K562 (cell line): ENCODE measurements at regions not wholly inside any gene's neighbourhood (a gene's known extent, or its start where the extent isn't known, plus 50 kb on each side); places are given as distances from the start of the nearest gene placed in this dataset.

Experiments
- ATAC-seq: fragments of 200-7000 bp; cut with Tn5 transposase; 3 replicates; pipeline ENCODE4 v1.9.1; 2020; ENCODE audit warnings: moderate library complexity
- BruUV-seq: library from RNA; stranded (reverse); fragments of 400-500 nt; replicated peaks from 2 replicates; lab custom pipeline; 2021; lab: Mats Ljungman, UMichigan
- CTCF ChIA-PET: fragments of 300-600 bp; formaldehyde crosslinking; extraction: SDS; loops from one replicate; lab custom pipeline; 2021; ENCODE audit warnings: low intra/inter-chr PET ratio; lab: Yijun Ruan, JAX
- POLR2A ChIA-PET: fragments of 300-600, 350-650 bp; sonication (Branson Sonifier 250); formaldehyde crosslinking; extraction: SDS; loops from one replicate; lab custom pipeline; 2021; ENCODE audit warnings: antibody characterized with exemption, inconsistent platforms; lab: Yijun Ruan, JAX
- DNase-seq, 4 experiments: peaks; one replicate each; pipeline versions ENCODE4 v3.0.0 to v3.0.0-alpha.2; 2011 to 2018; ENCODE audit warnings: low spot score in 3 of 4, mixed read lengths in 3 of 4; ENCODE audit errors: extremely low read depth in 1 of 4
- FAIRE-seq: peaks from 2 replicates; lab custom pipeline; 2011; peaks lifted over from hg19 to GRCh38; lab: Jason Lieb, UNC
- H2AFZ ChIP-seq: 2 replicates; pipeline ENCODE4 v1.6.0; 2011; ENCODE audit warnings: low read depth, low read length, control low read depth, inconsistent platforms
- H3K27ac ChIP-seq: fragments of 200-600 bp; 3 replicates; pipeline ENCODE4 v1.8.0; 2011; ENCODE audit warnings: low read depth, mild to moderate bottlenecking, control low read depth, inconsistent platforms, low read length, moderate library complexity, mixed read lengths; ENCODE audit errors: extremely low read depth
- H3K27me3 ChIP-seq, 2 experiments: fragments of 300-600 bp in 1 of 2; 2 replicates in 1 of 2; 3 replicates in 1 of 2; pipeline versions ENCODE4 v1.6.0 to v1.8.0; 2011; ENCODE audit warnings: inconsistent platforms in 2 of 2, low read length in 2 of 2, mild to moderate bottlenecking in 1 of 2, mixed read lengths in 1 of 2, moderate library complexity in 1 of 2; ENCODE audit not compliant: control insufficient read depth in 2 of 2, insufficient read depth in 2 of 2
- H3K36me3 ChIP-seq: fragments of 300-600 bp; 3 replicates; pipeline ENCODE4 v1.8.0; 2011; ENCODE audit warnings: mild to moderate bottlenecking, low read length, inconsistent platforms; ENCODE audit not compliant: control insufficient read depth, insufficient read depth
- H3K4me1 ChIP-seq, 2 experiments: fragments of 200-600 bp in 1 of 2; replicated peaks in 1 of 2; 2 replicates in 1 of 2; 3 replicates in 1 of 2; pipeline versions ENCODE4 v1.5.1 to v1.8.0; 2011; ENCODE audit warnings: inconsistent platforms in 2 of 2, low read length in 2 of 2, mild to moderate bottlenecking in 1 of 2, mixed read lengths in 1 of 2, moderate library complexity in 1 of 2; ENCODE audit not compliant: control insufficient read depth in 2 of 2, insufficient read depth in 2 of 2
- H3K4me2 ChIP-seq: 2 replicates; pipeline ENCODE4 v1.6.1; 2011; ENCODE audit warnings: low read length, control low read depth, inconsistent platforms, mixed read lengths; ENCODE audit not compliant: insufficient read depth
- H3K4me3 ChIP-seq: fragments of 200-600 bp; sonication (generic), shearing (Covaris generic); 2 replicates; pipeline ENCODE4 v1.5.1; 2016; ENCODE audit warnings: control low read depth, inconsistent platforms
- H3K79me2 ChIP-seq: fragments of 200-600 bp; 3 replicates; pipeline ENCODE4 v1.8.0; 2011; ENCODE audit warnings: low read length, inconsistent platforms; ENCODE audit not compliant: control insufficient read depth, insufficient read depth
- H3K9ac ChIP-seq, 2 experiments: 2 replicates each; pipeline versions ENCODE4 v1.6.0 to v1.6.1; 2011; ENCODE audit warnings: low read depth in 2 of 2, low read length in 2 of 2, control low read depth in 1 of 2, inconsistent platforms in 1 of 2, mild to moderate bottlenecking in 1 of 2, mixed read lengths in 1 of 2; ENCODE audit not compliant: insufficient read depth in 1 of 2
- H3K9me1 ChIP-seq: one replicate; pipeline ENCODE4 v1.6.0; 2011; ENCODE audit warnings: inconsistent platforms, mild to moderate bottlenecking, low read length, moderate library complexity; ENCODE audit not compliant: control insufficient read depth, insufficient read depth
- H3K9me3 ChIP-seq: replicated peaks from 2 replicates; pipeline ENCODE4 v1.5.1; 2011; ENCODE audit warnings: low read depth, low read length, inconsistent platforms; ENCODE audit not compliant: control insufficient read depth, insufficient read depth
- H4K20me1 ChIP-seq: replicated peaks from 2 replicates; pipeline ENCODE4 v1.6.1; 2011; ENCODE audit warnings: low read length, inconsistent platforms, mixed read lengths; ENCODE audit not compliant: control insufficient read depth, insufficient read depth
- BCL6 ChIP-seq: fragments of 250-450 bp; sonication (Bioruptor Pico); IDR thresholded peaks from 2 replicates; pipeline ENCODE4 v1.4.0; 2020
- BCOR ChIP-seq: fragments of 450-650 bp; IDR thresholded peaks from 2 replicates; pipeline ENCODE4 v1.6.1; 2016
- DNMT1 ChIP-seq: fragments of 450-650 bp; IDR thresholded peaks from 2 replicates; pipeline ENCODE4 v1.6.1; 2016; ENCODE audit warnings: antibody characterized with exemption, mild to moderate bottlenecking
- KDM4B ChIP-seq, 2 experiments: fragments of 450-650 bp in 1 of 2; sonication (generic) in 1 of 2; IDR thresholded peaks; 2 replicates each; pipeline ENCODE4 v1.6.1; 2016 to 2017; ENCODE audit warnings: borderline replicate concordance in 2 of 2, antibody characterized with exemption in 1 of 2, low read depth in 1 of 2, mild to moderate bottlenecking in 1 of 2
- MAFF ChIP-seq: IDR thresholded peaks from 2 replicates; pipeline ENCODE4 v1.6.1; 2012; ENCODE audit warnings: low read length, improper control_type of control experiment
- MAFK ChIP-seq: IDR thresholded peaks from 2 replicates; pipeline ENCODE4 v1.6.1; 2011; ENCODE audit warnings: low read length, improper control_type of control experiment
- U2AF1 ChIP-seq: fragments of 200-400 bp; formaldehyde crosslinking; optimal IDR thresholded peaks from 2 replicates; pipeline ENCODE3; 2017; ENCODE audit warnings: mild to moderate bottlenecking, low read depth, low read length, moderate library complexity
- ZNF316 ChIP-seq: fragments of 450-650 bp; IDR thresholded peaks from 2 replicates; pipeline ENCODE4 v1.6.1; 2016
- ZNF398 ChIP-seq: fragments of 250-450 bp; sonication (Bioruptor Pico); IDR thresholded peaks from 2 replicates; pipeline ENCODE4 v1.8.0; 2021; ENCODE audit warnings: moderate library complexity, mild to moderate bottlenecking, inconsistent platforms
- ZNF639 ChIP-seq, 2 experiments: fragments of 200-800 bp in 1 of 2; sonication (Bioruptor generic) in 1 of 2; sonication (generic) in 1 of 2; formaldehyde crosslinking in 1 of 2; IDR thresholded peaks in 1 of 2; conservative IDR thresholded peaks in 1 of 2; 2 replicates each; pipeline versions ENCODE4 v1.5.0 to v1.6.1; 2016 to 2020; ENCODE audit warnings: missing compliant biosample characterization in 1 of 2, missing genetic modification characterization in 1 of 2, missing genetic modification reagents in 1 of 2
- WGBS: fragments of 100-300 bp; shearing (Covaris generic); methylation state at CpG from one replicate; pipeline ENCODE4 v1.1.6; 2016; ENCODE audit warnings: low coverage, mixed read lengths; ENCODE audit not compliant: insufficient coverage; ENCODE audit errors: missing lambda C conversion rate; 5-methylcytosine and 5-hydroxymethylcytosine counted together
- in situ Hi-C: fragments of 300-500 bp; cut with MboI; formaldehyde crosslinking; loops from 4 replicates; pipeline ENCODE4 v1.15.0; 2018; ENCODE audit warnings: inconsistent platforms, mixed read lengths
- intact Hi-C: fragments of 100-400 bp; cut with micrococcal nuclease; formaldehyde crosslinking; loops from 2 replicates; pipeline ENCODE4 v1.14.2; 2022

GRCh38 chr16:73210686-73211085, 162.8 kb upstream of the ZFHX3 start (continued):
- TF ChIP-seq ZNF398 (CRISPR knock-in tag) (no peak), U2AF1 (no peak), DNMT1 (no peak)

- Histone ChIP-seq H3K9me3 (no peaks in the 10 kb centered on the region), H3K9ac (no peak overlapping the region), H3K4me2 (no peak overlapping the region), H3K27me3 (no peaks in the 10 kb centered on the region), H2AFZ (no peak overlapping the region), H4K20me1 (0 out of 2 replicates have a peak, but pooled peaks cover 2% of the 10 kb centered on the region), H3K4me1 (no peaks in the 10 kb centered on the region), H3K36me3 (no peaks in the 10 kb centered on the region), H3K79me2 (no peaks in the 10 kb centered on the region), H3K27ac (no peak overlapping the region), H3K4me3 (no peak overlapping the region), H3K9me1 (no peaks in the 10 kb centered on the region)
- BruUV-seq: no TSS peak
- ATAC-seq (no peak), FAIRE-seq (no peak), DNase-seq (no peak)
- ChIA-PET POLR2A (interaction anchor here (0.7 kb wide), 1 partner anchor 40 kb away, joined by 4 read pairs; no protein-coding TSS in a partner anchor), CTCF (no interaction called here)
- TF ChIP-seq BCOR (no peak), BCL6 (no peak), MAFK (peak; percentile 38; the same call in 1 of the 2 replicates), MAFF (peak; percentile 34; the same call in 1 of the 2 replicates), ZNF316 (peak; percentile 33; the same call in 1 of the 2 replicates), KDM4B (IDR thresholded peaks at IDR 0.05; ENCODE audit: borderline replicate concordance in 2 of 2, low read depth in 1 of 2) (no peak), ZNF639 (CRISPR knock-in tag; conservative IDR thresholded peaks at IDR 0.05 in 1 of 2, IDR thresholded peaks at IDR 0.05 in 1 of 2) (no peak)
- intact Hi-C loops: no loop called here
- in situ Hi-C loops: no loop called here
- 2% methylated on average over 4 of the region's 4 CpGs for WGBS
Measured at GRCh38 chr16:73210084-73210483, 162.2 kb upstream of the ZFHX3 start.
